Endothelial cell (in vitro differentiated cells): ENCODE measurements at regions not wholly inside any gene's neighbourhood (a gene's known extent, or its start where the extent isn't known, plus 50 kb on each side); places are given as distances from the start of the nearest gene placed in this dataset.

Experiments
- DNase-seq: peaks from one replicate; pipeline ENCODE4 v3.0.0; 2021; ENCODE audit warnings: low spot score
- H3K27ac Mint-ChIP-seq: one replicate; pipeline ENCODE4 v1.8.0; 2021; ENCODE audit warnings: mixed read lengths, inconsistent platforms; ENCODE audit not compliant: unreplicated experiment
- H3K27me3 Mint-ChIP-seq: one replicate; pipeline ENCODE4 v1.8.0; 2021; ENCODE audit warnings: mild to moderate bottlenecking, moderate library complexity, mixed read lengths, inconsistent platforms; ENCODE audit not compliant: unreplicated experiment
- H3K36me3 Mint-ChIP-seq: one replicate; pipeline ENCODE4 v1.8.0; 2021; ENCODE audit warnings: mild to moderate bottlenecking, low read depth, mixed read lengths, inconsistent platforms; ENCODE audit not compliant: unreplicated experiment
- H3K4me1 Mint-ChIP-seq: one replicate; pipeline ENCODE4 v1.8.0; 2021; ENCODE audit warnings: mild to moderate bottlenecking, mixed read lengths, inconsistent platforms; ENCODE audit not compliant: unreplicated experiment
- H3K4me3 Mint-ChIP-seq: one replicate; pipeline ENCODE4 v1.8.0; 2021; ENCODE audit warnings: mild to moderate bottlenecking, mixed read lengths, inconsistent platforms; ENCODE audit not compliant: unreplicated experiment
- H3K9me3 Mint-ChIP-seq: one replicate; pipeline ENCODE4 v1.8.0; 2021; ENCODE audit warnings: mixed read lengths, inconsistent platforms; ENCODE audit not compliant: unreplicated experiment
- TF ChIP-seq, protein P1 (sequence below): fragments of 200-600 bp; sonication (generic); IDR thresholded peaks from one replicate; pipeline ENCODE4 v1.5.0; 2021; ENCODE audit warnings: antibody characterized with exemption; ENCODE audit not compliant: unreplicated experiment

GRCh38 chr2:48259811-48260210 lies 54.7 kb upstream of the FOXN2 start:
- Mint-ChIP-seq H3K36me3 (no peaks in the 10 kb centered on the region), H3K4me1 (no peaks in the 10 kb centered on the region), H3K27ac (no peak overlapping the region), H3K27me3 (no peaks in the 10 kb centered on the region), H3K4me3 (no peak overlapping the region), H3K9me3 (no peaks in the 10 kb centered on the region)
- TF ChIP-seq, protein P1, sequence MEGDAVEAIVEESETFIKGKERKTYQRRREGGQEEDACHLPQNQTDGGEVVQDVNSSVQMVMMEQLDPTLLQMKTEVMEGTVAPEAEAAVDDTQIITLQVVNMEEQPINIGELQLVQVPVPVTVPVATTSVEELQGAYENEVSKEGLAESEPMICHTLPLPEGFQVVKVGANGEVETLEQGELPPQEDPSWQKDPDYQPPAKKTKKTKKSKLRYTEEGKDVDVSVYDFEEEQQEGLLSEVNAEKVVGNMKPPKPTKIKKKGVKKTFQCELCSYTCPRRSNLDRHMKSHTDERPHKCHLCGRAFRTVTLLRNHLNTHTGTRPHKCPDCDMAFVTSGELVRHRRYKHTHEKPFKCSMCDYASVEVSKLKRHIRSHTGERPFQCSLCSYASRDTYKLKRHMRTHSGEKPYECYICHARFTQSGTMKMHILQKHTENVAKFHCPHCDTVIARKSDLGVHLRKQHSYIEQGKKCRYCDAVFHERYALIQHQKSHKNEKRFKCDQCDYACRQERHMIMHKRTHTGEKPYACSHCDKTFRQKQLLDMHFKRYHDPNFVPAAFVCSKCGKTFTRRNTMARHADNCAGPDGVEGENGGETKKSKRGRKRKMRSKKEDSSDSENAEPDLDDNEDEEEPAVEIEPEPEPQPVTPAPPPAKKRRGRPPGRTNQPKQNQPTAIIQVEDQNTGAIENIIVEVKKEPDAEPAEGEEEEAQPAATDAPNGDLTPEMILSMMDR, result no peak
- no peak for DNase-seq

DNA sequence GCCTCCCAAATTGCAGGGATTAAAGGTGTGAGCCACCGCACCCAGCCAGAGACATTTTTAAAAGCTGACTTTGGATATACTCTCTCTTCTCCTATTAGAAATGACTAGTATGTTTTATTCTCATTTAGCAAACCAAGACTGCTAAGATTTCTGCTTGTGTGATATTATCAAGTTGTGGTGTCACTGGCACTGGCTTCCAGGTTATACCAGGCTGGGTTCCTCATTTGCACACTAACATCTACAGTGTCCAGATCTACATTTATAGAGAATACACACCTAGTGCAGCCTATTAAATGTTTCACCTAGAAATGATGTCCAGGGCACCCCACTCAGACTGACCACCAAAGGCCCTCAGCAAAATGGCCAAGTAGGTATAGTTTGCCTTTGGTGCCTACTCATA lies 49.9 kb upstream of the FOXN2 start:
- no peak overlapping the region for H3K27ac Mint-ChIP-seq

More for the DNA sequence above, 49.9 kb upstream of the FOXN2 start:
- Mint-ChIP-seq H3K36me3 (no peaks in the 10 kb centered on the region), H3K4me1 (no peaks in the 10 kb centered on the region), H3K27me3 (no peaks in the 10 kb centered on the region), H3K9me3 (no peaks in the 10 kb centered on the region), H3K4me3 (no peak overlapping the region)
- DNase-seq, result no peak
- TF ChIP-seq, protein P1, result no peak
